ENCODE measurements at regions not wholly inside any gene's neighbourhood (a gene's known extent, or its start where the extent isn't known, plus 50 kb on each side); places are given as distances from the start of the nearest gene placed in this dataset.

DNA sequence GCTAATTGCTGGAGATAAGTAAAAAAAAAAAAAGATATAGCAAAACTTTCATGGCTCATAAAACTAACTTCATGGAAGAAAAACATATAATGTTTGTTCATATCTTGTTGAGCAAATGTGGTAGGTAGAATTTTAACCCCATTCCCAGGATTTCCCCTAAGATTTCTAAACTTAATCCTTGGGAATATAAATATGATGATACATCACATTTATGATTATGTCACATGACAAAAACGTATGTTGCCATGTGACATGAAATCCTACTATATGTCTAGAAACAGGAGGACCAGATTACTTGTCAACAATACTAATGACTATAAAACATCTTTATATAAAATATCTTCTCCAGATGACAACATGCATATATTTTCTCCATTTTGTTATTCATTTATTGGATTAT is 679.0 kb upstream of the LRRC4C start:
- no peak for TF ChIP-seq TAF1 (IDR thresholded peaks at IDR 0.05; ENCODE audit: low read depth)
- no peak for TF ChIP-seq REST (IDR thresholded peaks at IDR 0.05; ENCODE audit: low read depth)
- no peak for TF ChIP-seq NFIC (IDR thresholded peaks at IDR 0.05)
- TF ChIP-seq, protein P1, sequence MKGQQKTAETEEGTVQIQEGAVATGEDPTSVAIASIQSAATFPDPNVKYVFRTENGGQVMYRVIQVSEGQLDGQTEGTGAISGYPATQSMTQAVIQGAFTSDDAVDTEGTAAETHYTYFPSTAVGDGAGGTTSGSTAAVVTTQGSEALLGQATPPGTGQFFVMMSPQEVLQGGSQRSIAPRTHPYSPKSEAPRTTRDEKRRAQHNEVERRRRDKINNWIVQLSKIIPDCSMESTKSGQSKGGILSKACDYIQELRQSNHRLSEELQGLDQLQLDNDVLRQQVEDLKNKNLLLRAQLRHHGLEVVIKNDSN (IDR thresholded peaks at IDR 0.05): no peak
- TF ChIP-seq, protein P2, sequence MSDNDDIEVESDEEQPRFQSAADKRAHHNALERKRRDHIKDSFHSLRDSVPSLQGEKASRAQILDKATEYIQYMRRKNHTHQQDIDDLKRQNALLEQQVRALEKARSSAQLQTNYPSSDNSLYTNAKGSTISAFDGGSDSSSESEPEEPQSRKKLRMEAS (IDR thresholded peaks at IDR 0.05): no peak
